Thyroid gland (tissue), 4 donors: ENCODE measurements at regions not wholly inside any gene's neighbourhood (a gene's known extent, or its start where the extent isn't known, plus 50 kb on each side); places are given as distances from the start of the nearest gene placed in this dataset.

ENCODE experiments used
- CTCF ChIP-seq, 6 experiments: fragments of 200-600 bp in 3 of 6; fragments of 450-650 bp in 3 of 6; sonication (generic) in 3 of 6; IDR thresholded peaks; one replicate each; pipeline ENCODE4 v1.5.1; 2016 to 2019; ENCODE audit warnings: antibody characterized with exemption in 6 of 6, mild to moderate bottlenecking in 2 of 6, inconsistent platforms in 1 of 6, moderate library complexity in 1 of 6
- POLR2A ChIP-seq, 2 donors: fragments of 450-650 bp; IDR thresholded peaks; one replicate each; pipeline ENCODE4 v1.6.1; 2017; ENCODE audit warnings: antibody characterized with exemption in 2 of 2, mild to moderate bottlenecking in 2 of 2, moderate library complexity in 1 of 2

DNA sequence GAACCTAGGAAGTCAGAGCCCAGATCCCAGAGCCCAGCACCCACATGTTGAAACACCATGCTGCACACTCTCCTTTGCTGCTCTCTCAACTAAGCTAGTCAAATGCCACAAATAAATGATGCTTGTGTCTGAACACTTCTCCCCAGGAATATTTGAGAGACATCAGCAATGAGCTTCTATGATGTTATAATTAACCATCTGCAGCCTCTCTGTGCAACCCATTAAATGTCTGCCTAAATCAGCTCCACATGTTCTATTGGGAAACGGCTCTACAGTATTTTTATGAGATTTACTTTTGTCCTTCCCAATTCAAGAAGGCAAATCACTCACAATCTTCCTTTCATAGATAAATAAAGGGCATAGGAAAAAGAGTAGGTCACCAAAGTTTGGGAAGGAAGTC is 266.8 kb upstream of the PARD3B start:
- no peak for TF ChIP-seq CTCF (IDR thresholded peaks at IDR 0.05)
- TF ChIP-seq POLR2A (IDR thresholded peaks at IDR 0.05), result no peak
